ENCODE measurements at regions not wholly inside any gene's neighbourhood (a gene's known extent, or its start where the extent isn't known, plus 50 kb on each side); places are given as distances from the start of the nearest gene placed in this dataset.

- Histone ChIP-seq H3K14ac (ENCODE audit: insufficient read depth, low read length) (no peak overlapping the region), H2BK12ac (ENCODE audit: insufficient read length, low read depth, low read length) (no peak overlapping the region), H3K9me3 (ENCODE audit: control insufficient read depth, low read depth, low read length) (no peaks in the 10 kb centered on the region), H4K91ac (ENCODE audit: insufficient read length, low read depth, low read length) (no peak overlapping the region), H2BK15ac (ENCODE audit: low read depth, low read length) (no peak overlapping the region), H2AFZ (ENCODE audit: low read length) (no peak overlapping the region), H4K20me1 (ENCODE audit: control insufficient read depth, insufficient read depth, insufficient read length) (no peaks in the 10 kb centered on the region), H3K23me2 (ENCODE audit: insufficient read length, low read depth, low read length, poor library complexity, severe bottlenecking) (no peaks in the 10 kb centered on the region), H3T11ph (ENCODE audit: low read length) (no peak overlapping the region), H2BK120ac (ENCODE audit: low read depth, low read length, poor library complexity, severe bottlenecking) (no peak overlapping the region), H3K27ac (ENCODE audit: insufficient read length, low read depth, low read length) (no peak overlapping the region), H3K4ac (ENCODE audit: low read depth, low read length) (no peak overlapping the region), H3K4me1 (ENCODE audit: insufficient read depth, low read length) (peaks cover 2% of the 10 kb centered on the region; the same call in 1 of the 2 replicates), H3K27me3 (ENCODE audit: insufficient read depth, low read length) (no peaks in the 10 kb centered on the region), H2BK20ac (ENCODE audit: low read depth, low read length, poor library complexity, severe bottlenecking) (no peak overlapping the region), H3K23ac (ENCODE audit: insufficient read length, low read depth, low read length) (no peak overlapping the region), H3K9ac (ENCODE audit: extremely low read depth, insufficient read length, low read length) (no peak overlapping the region), H2BK5ac (ENCODE audit: insufficient read length, low read length) (no peak overlapping the region), H3K56ac (ENCODE audit: insufficient read length, low read depth, low read length) (no peak overlapping the region), H4K8ac (replicated peaks; ENCODE audit: insufficient read length, low read depth, low read length) (no peak overlapping the region), H2AK5ac (ENCODE audit: insufficient read length, low read length) (no peak overlapping the region), H3K79me1 (ENCODE audit: insufficient read depth, low read depth, low read length, poor library complexity, severe bottlenecking) (no peaks in the 10 kb centered on the region), H3K4me2 (ENCODE audit: insufficient read depth, insufficient read length, low read length) (no peak overlapping the region), H3K79me2 (ENCODE audit: insufficient read depth, low read length) (no peaks in the 10 kb centered on the region), H4K5ac (ENCODE audit: insufficient read length, low read depth, low read length) (no peak overlapping the region), H3K18ac (ENCODE audit: insufficient read length, low read depth, low read length) (no peak overlapping the region)
- no peak overlapping the region for H3K4me3 Mint-ChIP-seq
- no peak overlapping the region for H3K27ac Mint-ChIP-seq
- TF ChIP-seq CTCF (conservative IDR thresholded peaks at IDR 0.05) = no peak
- DNase-seq = no peak
- no peaks in the 10 kb centered on the region for H3K27me3 Mint-ChIP-seq (ENCODE audit: low read depth)
- H3K9me3 Mint-ChIP-seq = peaks cover 2 to 6% of the 10 kb centered on the region in 2 experiments; a peak in 4 of 5 replicates
- H3K4me1 Mint-ChIP-seq = peaks cover 15 to 20% of the 10 kb centered on the region in 2 experiments
- H3K36me3 Mint-ChIP-seq (ENCODE audit: insufficient read depth in 1 of 3, low read depth in 3 of 3) = no peaks in the 10 kb centered on the region
Measured at GRCh38 chr10:120047926-120048325, 155.4 kb downstream of the SEC23IP start.

Data from H9 (cell line).